DND-41 (cell line): ENCODE measurements at regions not wholly inside any gene's neighbourhood (a gene's known extent, or its start where the extent isn't known, plus 50 kb on each side); places are given as distances from the start of the nearest gene placed in this dataset.

Source experiments
- ATAC-seq: fragments of 200-7000 bp; cut with Tn5 transposase; 3 replicates; pipeline ENCODE4 v1.9.1; 2021; ENCODE audit warnings: low read depth; ENCODE audit not compliant: insufficient read depth
- DNase-seq: peaks from one replicate; pipeline ENCODE4 v3.0.0-alpha.2; 2020
- H2AFZ ChIP-seq: 2 replicates; pipeline ENCODE4 v1.6.0; 2012; ENCODE audit warnings: low read depth, low read length
- H3K27ac ChIP-seq: 2 replicates; pipeline ENCODE4 v1.5.1; 2012; ENCODE audit warnings: low read length, inconsistent platforms
- H3K27me3 ChIP-seq: fragments of 200-600 bp; sonication (generic); 2 replicates; pipeline ENCODE4 v1.6.0; 2012; ENCODE audit warnings: low read length, mild to moderate bottlenecking, inconsistent platforms; ENCODE audit not compliant: insufficient read depth, poor library complexity
- H3K36me3 ChIP-seq: 2 replicates; pipeline ENCODE4 v1.5.1; 2012; ENCODE audit warnings: low read length, inconsistent platforms; ENCODE audit not compliant: insufficient read depth
- H3K4me1 ChIP-seq: 2 replicates; pipeline ENCODE4 v1.5.1; 2012; ENCODE audit warnings: mild to moderate bottlenecking, low read length; ENCODE audit not compliant: insufficient read depth
- H3K4me2 ChIP-seq: 2 replicates; pipeline ENCODE4 v1.6.0; 2012; ENCODE audit warnings: mild to moderate bottlenecking, moderate library complexity, low read length, inconsistent platforms; ENCODE audit not compliant: insufficient read depth
- H3K4me3 ChIP-seq, 2 experiments: fragments of 200-600 bp in 1 of 2; shearing (Covaris generic) in 1 of 2; 2 replicates each; pipeline ENCODE4 v1.5.1; 2012 to 2016; ENCODE audit warnings: inconsistent platforms in 2 of 2, low read length in 2 of 2, mild to moderate bottlenecking in 2 of 2, low read depth in 1 of 2, moderate library complexity in 1 of 2
- H3K79me2 ChIP-seq: 2 replicates; pipeline ENCODE4 v1.6.0; 2012; ENCODE audit warnings: low read length, inconsistent platforms; ENCODE audit not compliant: insufficient read depth
- H3K9ac ChIP-seq: 2 replicates; pipeline ENCODE4 v1.6.0; 2012; ENCODE audit warnings: low read depth, mild to moderate bottlenecking, inconsistent platforms, low read length, moderate library complexity
- H3K9me3 ChIP-seq: 2 replicates; pipeline ENCODE4 v1.5.1; 2012; ENCODE audit warnings: low read length, moderate library complexity, mild to moderate bottlenecking, inconsistent platforms; ENCODE audit not compliant: insufficient read depth, severe bottlenecking
- H4K20me1 ChIP-seq: 2 replicates; pipeline ENCODE4 v1.6.0; 2012; ENCODE audit warnings: low read length; ENCODE audit not compliant: insufficient read depth
- CTCF ChIP-seq: IDR thresholded peaks from 2 replicates; pipeline ENCODE4 v1.5.1; 2012; ENCODE audit warnings: borderline replicate concordance, low read length, moderate library complexity, mild to moderate bottlenecking; ENCODE audit not compliant: poor library complexity, severe bottlenecking; ENCODE audit errors: extremely low read depth
- EZH2 ChIP-seq: IDR thresholded peaks from 3 replicates; pipeline ENCODE4 v1.6.1; 2012; ENCODE audit warnings: borderline replicate concordance, low read depth, mild to moderate bottlenecking, moderate library complexity, low read length, inconsistent platforms; ENCODE audit not compliant: severe bottlenecking

- no peak overlapping the region for H3K4me3 ChIP-seq
- ATAC-seq (no peak), DNase-seq (no peak)
- TF ChIP-seq CTCF = no peak
- TF ChIP-seq EZH2 = no peak
- H3K79me2 ChIP-seq = peaks cover 22% of the 10 kb centered on the region
- peaks cover 3% of the 10 kb centered on the region; the same call in 1 of the 2 replicates for H3K36me3 ChIP-seq
- H3K9me3 ChIP-seq = no peaks in the 10 kb centered on the region
- peak overlapping the region; percentile 91 for H3K27ac ChIP-seq
- no peak overlapping the region; the same call in 1 of the 2 replicates for H2AFZ ChIP-seq
- H3K9ac ChIP-seq = peak overlapping the region; percentile 42
- no peaks in the 10 kb centered on the region for H4K20me1 ChIP-seq
- H3K4me1 ChIP-seq = peaks cover 67% of the 10 kb centered on the region
- H3K4me2 ChIP-seq = no peak overlapping the region; the same call in 1 of the 2 replicates
- no peaks in the 10 kb centered on the region for H3K27me3 ChIP-seq
Measured at GRCh38 chr6:6704103-6705060, 115.9 kb downstream of the LY86 start.

GRCh38 chr6:6705061-6705425 is 116.5 kb downstream of the LY86 start:
- Histone ChIP-seq H3K36me3 (no peaks in the 10 kb centered on the region), H3K27ac (peak overlapping the region; percentile 91), H3K4me2 (no peak overlapping the region), H3K9me3 (no peaks in the 10 kb centered on the region), H3K9ac (0 out of 2 replicates have a peak overlapping the region, but pooled peaks have one; percentile 42), H3K4me1 (peaks cover 60% of the 10 kb centered on the region), H3K79me2 (peaks cover 16% of the 10 kb centered on the region), H2AFZ (no peak overlapping the region), H3K27me3 (no peaks in the 10 kb centered on the region), H4K20me1 (no peaks in the 10 kb centered on the region), H3K4me3 (no peak overlapping the region)
- ATAC-seq (no peak), DNase-seq (no peak)
- TF ChIP-seq CTCF = no peak
- TF ChIP-seq EZH2 = no peak

- Histone ChIP-seq H3K27me3 (no peaks in the 10 kb centered on the region), H3K4me3 (no peak overlapping the region), H3K9ac (no peak overlapping the region), H3K36me3 (no peaks in the 10 kb centered on the region), H3K27ac (peak overlapping the region; percentile 5; the same call in 1 of the 2 replicates), H3K79me2 (peaks cover 7% of the 10 kb centered on the region), H4K20me1 (no peaks in the 10 kb centered on the region), H3K9me3 (no peaks in the 10 kb centered on the region), H3K4me2 (no peak overlapping the region), H3K4me1 (peaks cover 57% of the 10 kb centered on the region), H2AFZ (no peak overlapping the region)
- no peak for DNase-seq
- TF ChIP-seq EZH2 = no peak
- no peak for TF ChIP-seq CTCF
- no peak for ATAC-seq
Measured at GRCh38 chr6:6705915-6706675, 117.6 kb downstream of the LY86 start.
